GM23338 (cell line): ENCODE measurements at regions not wholly inside any gene's neighbourhood (a gene's known extent, or its start where the extent isn't known, plus 50 kb on each side); places are given as distances from the start of the nearest gene placed in this dataset.

Source experiments
- ATAC-seq: fragments of 200-7000 bp; cut with Tn5 transposase; 3 replicates; pipeline ENCODE4 v1.9.1; 2020
- DNase-seq: peaks from one replicate; pipeline ENCODE4 v3.0.0-alpha.2; 2015; ENCODE audit warnings: low spot score
- H2AFZ ChIP-seq: fragments of 200-600 bp; sonication (generic); 2 replicates; pipeline ENCODE4 v1.8.0; 2016; ENCODE audit warnings: antibody characterized with exemption, mild to moderate bottlenecking, moderate library complexity
- H3F3A ChIP-seq: fragments of 200-600 bp; sonication (generic); replicated peaks from 2 replicates; pipeline ENCODE4 v1.8.0; 2017; ENCODE audit warnings: antibody characterized with exemption, mixed run types, low read depth
- H3K27ac ChIP-seq: fragments of 200-600 bp; sonication (generic); 2 replicates; pipeline ENCODE4 v1.6.1; 2016; ENCODE audit warnings: low read depth
- H3K27me3 ChIP-seq: fragments of 200-600 bp; sonication (generic); 2 replicates; pipeline ENCODE4 v1.8.0; 2016; ENCODE audit warnings: mild to moderate bottlenecking, mixed run types, moderate library complexity; ENCODE audit not compliant: insufficient read depth
- H3K36me3 ChIP-seq: fragments of 200-600 bp; sonication (generic); 2 replicates; pipeline ENCODE4 v1.8.0; 2016; ENCODE audit warnings: mild to moderate bottlenecking; ENCODE audit not compliant: insufficient read depth
- H3K4me1 ChIP-seq: fragments of 200-600 bp; sonication (generic); 2 replicates; pipeline ENCODE4 v1.8.0; 2016; ENCODE audit warnings: mild to moderate bottlenecking, moderate library complexity; ENCODE audit not compliant: insufficient read depth
- H3K4me2 ChIP-seq: fragments of 200-600 bp; sonication (generic); 2 replicates; pipeline ENCODE4 v1.7.1; 2017; ENCODE audit warnings: mixed run types
- H3K4me3 ChIP-seq: fragments of 200-600 bp; sonication (generic); 2 replicates; pipeline ENCODE4 v1.6.1; 2016; ENCODE audit warnings: mixed run types
- H3K79me2 ChIP-seq: fragments of 200-600 bp; sonication (generic); replicated peaks from 2 replicates; pipeline ENCODE4 v1.8.0; 2017; ENCODE audit warnings: mild to moderate bottlenecking; ENCODE audit not compliant: insufficient read depth
- H3K9me2 ChIP-seq: fragments of 200-600 bp; sonication (generic); 2 replicates; pipeline ENCODE4 v1.8.0; 2017; ENCODE audit not compliant: insufficient read depth
- H4K20me1 ChIP-seq: fragments of 200-600 bp; sonication (generic); replicated peaks from 2 replicates; pipeline ENCODE4 v1.8.0; 2017; ENCODE audit warnings: mild to moderate bottlenecking; ENCODE audit not compliant: insufficient read depth
- H3K27ac Mint-ChIP-seq: 2 replicates; pipeline ENCODE4 v1.8.0; 2020; ENCODE audit warnings: inconsistent platforms, mild to moderate bottlenecking, moderate library complexity, mixed read lengths
- H3K27me3 Mint-ChIP-seq: 3 replicates; pipeline ENCODE4 v1.8.0; 2022; ENCODE audit warnings: low read depth, mild to moderate bottlenecking, moderate library complexity, mixed read lengths, inconsistent platforms; ENCODE audit not compliant: insufficient read depth, poor library complexity
- H3K36me3 Mint-ChIP-seq: 3 replicates; pipeline ENCODE4 v1.8.0; 2021; ENCODE audit warnings: low read depth, mild to moderate bottlenecking, inconsistent platforms, moderate library complexity, mixed read lengths
- H3K4me1 Mint-ChIP-seq: 3 replicates; pipeline ENCODE4 v1.8.0; 2020; ENCODE audit warnings: mild to moderate bottlenecking, inconsistent platforms, mixed read lengths
- H3K4me3 Mint-ChIP-seq: 3 replicates; pipeline ENCODE4 v1.8.0; 2021; ENCODE audit warnings: moderate library complexity, mild to moderate bottlenecking, inconsistent platforms, mixed read lengths
- H3K9me3 Mint-ChIP-seq: 3 replicates; pipeline ENCODE4 v1.8.0; 2020; ENCODE audit warnings: moderate library complexity, mild to moderate bottlenecking, inconsistent platforms, mixed read lengths
- CREB1 ChIP-seq: fragments of 250-450 bp; sonication (Bioruptor Pico); IDR thresholded peaks from 2 replicates; pipeline ENCODE4 v1.5.0; 2020; ENCODE audit warnings: low read depth, mild to moderate bottlenecking, moderate library complexity
- ETS1 ChIP-seq: IDR thresholded peaks from 2 replicates; pipeline ENCODE4 v1.6.1; 2016; ENCODE audit warnings: antibody characterized with exemption
- EZH2 ChIP-seq: fragments of 200-600 bp; sonication (generic); IDR thresholded peaks from one replicate; pipeline ENCODE4 v1.8.0; 2017; ENCODE audit warnings: antibody characterized with exemption, mild to moderate bottlenecking, low read depth; ENCODE audit not compliant: unreplicated experiment
- EZH2phosphoT487 ChIP-seq: fragments of 200-600 bp; sonication (generic); IDR thresholded peaks from one replicate; pipeline ENCODE4 v1.8.1; 2018; ENCODE audit warnings: antibody characterized with exemption; ENCODE audit not compliant: unreplicated experiment
- POLR2AphosphoS5 ChIP-seq: IDR thresholded peaks from 2 replicates; pipeline ENCODE4 v1.6.1; 2016; ENCODE audit warnings: antibody characterized with exemption, low read depth
- STAT1 ChIP-seq: IDR thresholded peaks from one replicate; pipeline ENCODE4 v1.6.1; 2016; ENCODE audit warnings: antibody characterized with exemption; ENCODE audit not compliant: unreplicated experiment
- ZNF331 ChIP-seq: fragments of 250-450 bp; sonication (Bioruptor Pico); IDR thresholded peaks from 2 replicates; pipeline ENCODE4 v1.5.0; 2020; ENCODE audit warnings: low read depth, mild to moderate bottlenecking, moderate library complexity
- TF ChIP-seq, protein P1 (sequence below), 2 experiments: fragments of 200-600 bp in 1 of 2; sonication (generic) in 1 of 2; conservative IDR thresholded peaks; 2 replicates each; pipeline versions ENCODE4 v1.5.1 to v1.6.1; 2016 to 2017; ENCODE audit warnings: antibody characterized with exemption in 2 of 2, low read depth in 2 of 2, mild to moderate bottlenecking in 2 of 2, moderate library complexity in 1 of 2
- TF ChIP-seq, protein P2 (sequence below): IDR thresholded peaks from one replicate; pipeline ENCODE4 v1.6.1; 2018; ENCODE audit warnings: antibody characterized with exemption; ENCODE audit not compliant: unreplicated experiment

GRCh38 chr10:91000985-91001384, 80.1 kb upstream of the ANKRD1 start (continued):
- TF ChIP-seq EZH2phosphoT487, result no peak
- TF ChIP-seq, protein P1, sequence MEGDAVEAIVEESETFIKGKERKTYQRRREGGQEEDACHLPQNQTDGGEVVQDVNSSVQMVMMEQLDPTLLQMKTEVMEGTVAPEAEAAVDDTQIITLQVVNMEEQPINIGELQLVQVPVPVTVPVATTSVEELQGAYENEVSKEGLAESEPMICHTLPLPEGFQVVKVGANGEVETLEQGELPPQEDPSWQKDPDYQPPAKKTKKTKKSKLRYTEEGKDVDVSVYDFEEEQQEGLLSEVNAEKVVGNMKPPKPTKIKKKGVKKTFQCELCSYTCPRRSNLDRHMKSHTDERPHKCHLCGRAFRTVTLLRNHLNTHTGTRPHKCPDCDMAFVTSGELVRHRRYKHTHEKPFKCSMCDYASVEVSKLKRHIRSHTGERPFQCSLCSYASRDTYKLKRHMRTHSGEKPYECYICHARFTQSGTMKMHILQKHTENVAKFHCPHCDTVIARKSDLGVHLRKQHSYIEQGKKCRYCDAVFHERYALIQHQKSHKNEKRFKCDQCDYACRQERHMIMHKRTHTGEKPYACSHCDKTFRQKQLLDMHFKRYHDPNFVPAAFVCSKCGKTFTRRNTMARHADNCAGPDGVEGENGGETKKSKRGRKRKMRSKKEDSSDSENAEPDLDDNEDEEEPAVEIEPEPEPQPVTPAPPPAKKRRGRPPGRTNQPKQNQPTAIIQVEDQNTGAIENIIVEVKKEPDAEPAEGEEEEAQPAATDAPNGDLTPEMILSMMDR (conservative IDR thresholded peaks at IDR 0.05; ENCODE audit: low read depth in 2 of 2), result no peak
- no peak for TF ChIP-seq POLR2AphosphoS5
- TF ChIP-seq EZH2, result no peak
- TF ChIP-seq ETS1, result no peak
- TF ChIP-seq, protein P2, sequence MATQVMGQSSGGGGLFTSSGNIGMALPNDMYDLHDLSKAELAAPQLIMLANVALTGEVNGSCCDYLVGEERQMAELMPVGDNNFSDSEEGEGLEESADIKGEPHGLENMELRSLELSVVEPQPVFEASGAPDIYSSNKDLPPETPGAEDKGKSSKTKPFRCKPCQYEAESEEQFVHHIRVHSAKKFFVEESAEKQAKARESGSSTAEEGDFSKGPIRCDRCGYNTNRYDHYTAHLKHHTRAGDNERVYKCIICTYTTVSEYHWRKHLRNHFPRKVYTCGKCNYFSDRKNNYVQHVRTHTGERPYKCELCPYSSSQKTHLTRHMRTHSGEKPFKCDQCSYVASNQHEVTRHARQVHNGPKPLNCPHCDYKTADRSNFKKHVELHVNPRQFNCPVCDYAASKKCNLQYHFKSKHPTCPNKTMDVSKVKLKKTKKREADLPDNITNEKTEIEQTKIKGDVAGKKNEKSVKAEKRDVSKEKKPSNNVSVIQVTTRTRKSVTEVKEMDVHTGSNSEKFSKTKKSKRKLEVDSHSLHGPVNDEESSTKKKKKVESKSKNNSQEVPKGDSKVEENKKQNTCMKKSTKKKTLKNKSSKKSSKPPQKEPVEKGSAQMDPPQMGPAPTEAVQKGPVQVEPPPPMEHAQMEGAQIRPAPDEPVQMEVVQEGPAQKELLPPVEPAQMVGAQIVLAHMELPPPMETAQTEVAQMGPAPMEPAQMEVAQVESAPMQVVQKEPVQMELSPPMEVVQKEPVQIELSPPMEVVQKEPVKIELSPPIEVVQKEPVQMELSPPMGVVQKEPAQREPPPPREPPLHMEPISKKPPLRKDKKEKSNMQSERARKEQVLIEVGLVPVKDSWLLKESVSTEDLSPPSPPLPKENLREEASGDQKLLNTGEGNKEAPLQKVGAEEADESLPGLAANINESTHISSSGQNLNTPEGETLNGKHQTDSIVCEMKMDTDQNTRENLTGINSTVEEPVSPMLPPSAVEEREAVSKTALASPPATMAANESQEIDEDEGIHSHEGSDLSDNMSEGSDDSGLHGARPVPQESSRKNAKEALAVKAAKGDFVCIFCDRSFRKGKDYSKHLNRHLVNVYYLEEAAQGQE, result no peak

- H3K36me3 ChIP-seq, result no peaks in the 10 kb centered on the region
- H3K79me2 ChIP-seq, result no peaks in the 10 kb centered on the region
- Mint-ChIP-seq H3K27me3 (peaks cover 2% of the 10 kb centered on the region), H3K4me3 (no peak overlapping the region), H3K27ac (no peak overlapping the region), H3K36me3 (no peaks in the 10 kb centered on the region), H3K9me3 (no peaks in the 10 kb centered on the region), H3K4me1 (no peaks in the 10 kb centered on the region)
- H4K20me1 ChIP-seq, result 0 out of 2 replicates have a peak, but pooled peaks cover 2% of the 10 kb centered on the region
- 0 out of 2 replicates have a peak, but pooled peaks cover 2% of the 10 kb centered on the region for H3K27me3 ChIP-seq
- H3K4me1 ChIP-seq, result no peaks in the 10 kb centered on the region
- DNase-seq (no peak), ATAC-seq (no peak)
- H3K27ac ChIP-seq, result no peak overlapping the region
- no peaks in the 10 kb centered on the region for H3F3A ChIP-seq
- no peak overlapping the region for H3K4me3 ChIP-seq
- H3K4me2 ChIP-seq, result no peak overlapping the region
- H2AFZ ChIP-seq, result no peak overlapping the region
- no peaks in the 10 kb centered on the region for H3K9me2 ChIP-seq
- TF ChIP-seq ZNF331 (CRISPR knock-in tag) (no peak), STAT1 (no peak), ETS1 (no peak), EZH2 (no peak), CREB1 (CRISPR knock-in tag) (no peak), EZH2phosphoT487 (no peak)
- TF ChIP-seq, protein P2, result no peak
These were observed 81.8 kb upstream of the ANKRD1 start for GRCh38 chr10:91002656-91003055.
